GM12878 (cell line): ENCODE measurements at regions not wholly inside any gene's neighbourhood (a gene's known extent, or its start where the extent isn't known, plus 50 kb on each side); places are given as distances from the start of the nearest gene placed in this dataset.

ENCODE experiments used
- ATAC-seq: fragments of 200-7000 bp; cut with Tn5 transposase; 3 replicates; pipeline ENCODE4 v1.9.1; 2020; ENCODE audit warnings: mild to moderate bottlenecking, moderate library complexity
- BruUV-seq: library from RNA; stranded (reverse); fragments of 400-500 nt; replicated peaks from 2 replicates; lab custom pipeline; 2021; lab: Mats Ljungman, UMichigan
- CTCF ChIA-PET: fragments of 300-600 bp; sonication (Branson Sonifier 250); formaldehyde crosslinking; extraction: SDS; loops from one replicate; lab custom pipeline; 2021; ENCODE audit warnings: inconsistent platforms; lab: Yijun Ruan, JAX
- POLR2A ChIA-PET: fragments of 350-600 bp; formaldehyde crosslinking; extraction: SDS; loops from one replicate; lab custom pipeline; 2021; ENCODE audit warnings: inconsistent platforms; lab: Charles Lee
- RAD21 ChIA-PET: fragments of 300-600 bp; sonication (Branson Sonifier 250); formaldehyde crosslinking; loops from one replicate; lab custom pipeline; 2023; ENCODE audit warnings: antibody characterized with exemption; ENCODE audit not compliant: unreplicated experiment; lab: Charles Lee
- SMC1A ChIA-PET: fragments of 300-600 bp; sonication (Branson Sonifier 250); formaldehyde crosslinking; loops from one replicate; lab custom pipeline; 2023; ENCODE audit not compliant: unreplicated experiment, uncharacterized antibody; lab: Charles Lee
- DNase-seq: peaks from one replicate; pipeline ENCODE4 v3.0.0-alpha.2; 2011; ENCODE audit warnings: low read depth, low spot score
- FAIRE-seq: peaks from 3 replicates; lab custom pipeline; 2011; peaks lifted over from hg19 to GRCh38; lab: Jason Lieb, UNC
- H2AFZ ChIP-seq: 2 replicates; pipeline ENCODE4 v1.6.0; 2011; ENCODE audit warnings: low read depth, low read length, control low read depth; ENCODE audit not compliant: control insufficient read depth
- H3K27ac ChIP-seq: 2 replicates; pipeline ENCODE4 v1.5.1; 2011; ENCODE audit warnings: control low read depth; ENCODE audit not compliant: control insufficient read depth, insufficient read depth
- H3K27me3 ChIP-seq, 2 experiments: replicated peaks in 1 of 2; 2 replicates each; pipeline versions ENCODE4 v1.6.0 to v1.6.1; 2011; ENCODE audit warnings: low read length in 1 of 2; ENCODE audit not compliant: control insufficient read depth in 2 of 2, insufficient read depth in 2 of 2
- H3K36me3 ChIP-seq, 2 experiments: 2 replicates each; pipeline ENCODE4 v1.5.1; 2011; ENCODE audit warnings: low read length in 1 of 2; ENCODE audit not compliant: control insufficient read depth in 2 of 2, insufficient read depth in 2 of 2
- H3K4me1 ChIP-seq: 2 replicates; pipeline ENCODE4 v1.6.1; 2011; ENCODE audit warnings: mild to moderate bottlenecking, low read length, moderate library complexity, mixed read lengths; ENCODE audit not compliant: control insufficient read depth, insufficient read depth
- H3K4me2 ChIP-seq: 2 replicates; pipeline ENCODE4 v1.6.0; 2011; ENCODE audit warnings: control low read depth; ENCODE audit not compliant: control insufficient read depth, insufficient read depth
- H3K4me3 ChIP-seq: fragments of 200-600 bp; sonication (generic); 2 replicates; pipeline ENCODE4 v1.5.1; 2016
- H3K79me2 ChIP-seq: 2 replicates; pipeline ENCODE4 v1.6.0; 2011; ENCODE audit warnings: low read length; ENCODE audit not compliant: control insufficient read depth, insufficient read depth
- H3K9ac ChIP-seq: 2 replicates; pipeline ENCODE4 v1.8.0; 2011; ENCODE audit warnings: low read length, control low read depth, mixed read lengths; ENCODE audit not compliant: control insufficient read depth, insufficient read depth
- H3K9me3 ChIP-seq: replicated peaks from 3 replicates; pipeline ENCODE4 v1.5.1; 2011; ENCODE audit warnings: mild to moderate bottlenecking, low read length; ENCODE audit not compliant: control insufficient read depth, insufficient read depth
- H4K20me1 ChIP-seq: 2 replicates; pipeline ENCODE4 v1.6.0; 2011; ENCODE audit not compliant: control insufficient read depth, insufficient read depth
- ASH2L ChIP-seq: fragments of 300-600, 200-600 bp; sonication (generic); IDR thresholded peaks from 2 replicates; pipeline ENCODE4 v1.6.1; 2017; ENCODE audit warnings: low read depth, mild to moderate bottlenecking, borderline replicate concordance
- BRCA1 ChIP-seq: IDR thresholded peaks from 2 replicates; pipeline ENCODE4 v1.6.1; 2011; ENCODE audit warnings: low read depth, low read length, improper control_type of control experiment
- EP300 ChIP-seq, 2 experiments: fragments of 150-350 bp in 1 of 2; IDR thresholded peaks; 2 replicates each; pipeline ENCODE4 v1.6.1; 2011 to 2012; ENCODE audit warnings: low read depth in 2 of 2, low read length in 2 of 2, borderline replicate concordance in 1 of 2, improper control_type of control experiment in 1 of 2, inconsistent platforms in 1 of 2; ENCODE audit not compliant: control insufficient read depth in 1 of 2
- ETV6 ChIP-seq, 2 experiments: fragments of 450-650 bp in 1 of 2; IDR thresholded peaks in 1 of 2; conservative IDR thresholded peaks in 1 of 2; 2 replicates each; pipeline ENCODE4 v1.6.1; 2014; ENCODE audit warnings: antibody characterized with exemption in 1 of 2, borderline replicate concordance in 1 of 2, low read depth in 1 of 2, mild to moderate bottlenecking in 1 of 2, moderate library complexity in 1 of 2
- HCFC1 ChIP-seq: fragments of 150-350 bp; IDR thresholded peaks from 2 replicates; pipeline ENCODE4 v1.6.1; 2014; ENCODE audit warnings: low read length
- KDM1A ChIP-seq: fragments of 200-600 bp; sonication (generic); IDR thresholded peaks from 2 replicates; pipeline ENCODE4 v1.6.1; 2016; ENCODE audit warnings: borderline replicate concordance
- MTA2 ChIP-seq: fragments of 450-650 bp; IDR thresholded peaks from 2 replicates; pipeline ENCODE4 v1.6.1; 2016; ENCODE audit warnings: low read depth, mild to moderate bottlenecking, moderate library complexity
- NFXL1 ChIP-seq: fragments of 450-650 bp; IDR thresholded peaks from 2 replicates; pipeline ENCODE4 v1.6.1; 2017; ENCODE audit warnings: antibody characterized with exemption, mild to moderate bottlenecking, borderline replicate concordance
- NR2C1 ChIP-seq: fragments of 450-650 bp; IDR thresholded peaks from 2 replicates; pipeline ENCODE4 v1.6.1; 2017; ENCODE audit warnings: antibody characterized with exemption, mild to moderate bottlenecking, moderate library complexity
- NR2C2 ChIP-seq: IDR thresholded peaks from 2 replicates; pipeline ENCODE4 v1.6.1; 2011; ENCODE audit warnings: borderline replicate concordance, low read depth; ENCODE audit not compliant: control insufficient read depth, insufficient read length
- NR2F1 ChIP-seq: fragments of 450-650 bp; conservative IDR thresholded peaks from 2 replicates; pipeline ENCODE4 v1.6.1; 2017; ENCODE audit warnings: mild to moderate bottlenecking
- PML ChIP-seq: IDR thresholded peaks from 2 replicates; pipeline ENCODE4 v1.6.1; 2012; ENCODE audit warnings: low read length, inconsistent platforms
- RAD21 ChIP-seq: IDR thresholded peaks from 2 replicates; pipeline ENCODE4 v1.6.1; 2011; ENCODE audit warnings: mild to moderate bottlenecking, low read depth, low read length, moderate library complexity; ENCODE audit not compliant: insufficient read depth
- RB1 ChIP-seq: fragments of 450-650 bp; formaldehyde crosslinking; IDR thresholded peaks from 2 replicates; pipeline ENCODE4 v1.6.1; 2017; ENCODE audit warnings: mild to moderate bottlenecking, borderline replicate concordance
- SMARCA5 ChIP-seq: fragments of 450-650 bp; IDR thresholded peaks from 2 replicates; pipeline ENCODE4 v1.6.1; 2017; ENCODE audit warnings: mild to moderate bottlenecking
- SUPT20H ChIP-seq: IDR thresholded peaks from 2 replicates; pipeline ENCODE4 v1.6.1; 2011; ENCODE audit warnings: low read depth, mild to moderate bottlenecking, low read length, moderate library complexity, borderline replicate concordance; ENCODE audit not compliant: control insufficient read depth
- SUZ12 ChIP-seq: fragments of 200-600 bp; sonication (generic); IDR thresholded peaks from one replicate; pipeline ENCODE4 v1.6.1; 2018; ENCODE audit warnings: antibody characterized with exemption, mild to moderate bottlenecking; ENCODE audit not compliant: unreplicated experiment
- ZBED1 ChIP-seq: IDR thresholded peaks from 2 replicates; pipeline ENCODE4 v1.6.1; 2016; ENCODE audit warnings: borderline replicate concordance
- WGBS: methylation state at CpG from one replicate; pipeline ENCODE4 v1.1.6; 2016; ENCODE audit warnings: low lambda C conversion rate; ENCODE audit not compliant: insufficient replicate concordance, insufficient coverage; ENCODE audit errors: missing lambda C conversion rate; 5-methylcytosine and 5-hydroxymethylcytosine counted together
- in situ Hi-C: fragments of 300-500 bp; cut with MboI; formaldehyde crosslinking; loops from 9 replicates; pipeline ENCODE4 v1.14.3; 2018; ENCODE audit warnings: mixed read lengths
- intact Hi-C: fragments of 100-400 bp; cut with micrococcal nuclease; formaldehyde crosslinking; loops from one replicate; pipeline ENCODE4 v1.14.2; 2022; ENCODE audit not compliant: unreplicated experiment
- TF ChIP-seq, protein P1 (sequence below): fragments of 150-350 bp; IDR thresholded peaks from 2 replicates; pipeline ENCODE4 v1.6.1; 2014; ENCODE audit warnings: mild to moderate bottlenecking, low read depth, low read length
- TF ChIP-seq, protein P2 (sequence below): fragments of 450-650 bp; IDR thresholded peaks from 2 replicates; pipeline ENCODE4 v1.6.1; 2016; ENCODE audit warnings: mild to moderate bottlenecking
- TF ChIP-seq, protein P3 (sequence below): IDR thresholded peaks from 2 replicates; pipeline ENCODE4 v1.6.1; 2012; ENCODE audit warnings: low read length, inconsistent platforms

DNA sequence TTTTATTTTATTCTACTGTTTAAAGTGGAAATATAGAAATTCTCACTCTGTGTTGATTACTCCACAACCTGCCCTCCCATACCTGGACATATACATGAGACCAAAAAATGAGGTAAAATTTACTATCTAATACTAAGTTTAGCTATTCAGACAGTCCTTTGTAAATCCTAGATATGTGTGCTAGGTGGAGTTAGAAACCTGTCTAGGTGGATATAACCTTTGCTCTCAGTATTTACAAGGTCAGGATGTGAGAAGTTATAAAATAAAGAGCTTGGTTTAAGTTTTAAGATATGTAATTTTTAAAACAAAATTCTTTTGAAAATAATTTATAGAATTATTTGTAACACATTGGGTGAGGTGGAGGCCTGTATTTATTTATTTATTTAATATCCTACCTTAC, 221.5 kb downstream of the PCDH7 start (continued):
- no peak for TF ChIP-seq ASH2L
- TF ChIP-seq NR2F1 = no peak
- TF ChIP-seq, protein P1, sequence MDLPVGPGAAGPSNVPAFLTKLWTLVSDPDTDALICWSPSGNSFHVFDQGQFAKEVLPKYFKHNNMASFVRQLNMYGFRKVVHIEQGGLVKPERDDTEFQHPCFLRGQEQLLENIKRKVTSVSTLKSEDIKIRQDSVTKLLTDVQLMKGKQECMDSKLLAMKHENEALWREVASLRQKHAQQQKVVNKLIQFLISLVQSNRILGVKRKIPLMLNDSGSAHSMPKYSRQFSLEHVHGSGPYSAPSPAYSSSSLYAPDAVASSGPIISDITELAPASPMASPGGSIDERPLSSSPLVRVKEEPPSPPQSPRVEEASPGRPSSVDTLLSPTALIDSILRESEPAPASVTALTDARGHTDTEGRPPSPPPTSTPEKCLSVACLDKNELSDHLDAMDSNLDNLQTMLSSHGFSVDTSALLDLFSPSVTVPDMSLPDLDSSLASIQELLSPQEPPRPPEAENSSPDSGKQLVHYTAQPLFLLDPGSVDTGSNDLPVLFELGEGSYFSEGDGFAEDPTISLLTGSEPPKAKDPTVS = no peak
- no peak for TF ChIP-seq SUPT20H
- no peak for TF ChIP-seq RAD21
- no peak for TF ChIP-seq KDM1A
- TF ChIP-seq NFXL1 = no peak
- TF ChIP-seq SMARCA5 = no peak
- TF ChIP-seq NR2C2 = no peak
- TF ChIP-seq ETV6 (conservative IDR thresholded peaks at IDR 0.05 in 1 of 2, IDR thresholded peaks at IDR 0.05 in 1 of 2; ENCODE audit: borderline replicate concordance in 1 of 2, low read depth in 1 of 2) = no peak
- TF ChIP-seq, protein P2, sequence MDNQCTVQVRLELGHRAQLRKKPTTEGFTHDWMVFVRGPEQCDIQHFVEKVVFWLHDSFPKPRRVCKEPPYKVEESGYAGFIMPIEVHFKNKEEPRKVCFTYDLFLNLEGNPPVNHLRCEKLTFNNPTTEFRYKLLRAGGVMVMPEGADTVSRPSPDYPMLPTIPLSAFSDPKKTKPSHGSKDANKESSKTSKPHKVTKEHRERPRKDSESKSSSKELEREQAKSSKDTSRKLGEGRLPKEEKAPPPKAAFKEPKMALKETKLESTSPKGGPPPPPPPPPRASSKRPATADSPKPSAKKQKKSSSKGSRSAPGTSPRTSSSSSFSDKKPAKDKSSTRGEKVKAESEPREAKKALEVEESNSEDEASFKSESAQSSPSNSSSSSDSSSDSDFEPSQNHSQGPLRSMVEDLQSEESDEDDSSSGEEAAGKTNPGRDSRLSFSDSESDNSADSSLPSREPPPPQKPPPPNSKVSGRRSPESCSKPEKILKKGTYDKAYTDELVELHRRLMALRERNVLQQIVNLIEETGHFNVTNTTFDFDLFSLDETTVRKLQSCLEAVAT = no peak

DNA sequence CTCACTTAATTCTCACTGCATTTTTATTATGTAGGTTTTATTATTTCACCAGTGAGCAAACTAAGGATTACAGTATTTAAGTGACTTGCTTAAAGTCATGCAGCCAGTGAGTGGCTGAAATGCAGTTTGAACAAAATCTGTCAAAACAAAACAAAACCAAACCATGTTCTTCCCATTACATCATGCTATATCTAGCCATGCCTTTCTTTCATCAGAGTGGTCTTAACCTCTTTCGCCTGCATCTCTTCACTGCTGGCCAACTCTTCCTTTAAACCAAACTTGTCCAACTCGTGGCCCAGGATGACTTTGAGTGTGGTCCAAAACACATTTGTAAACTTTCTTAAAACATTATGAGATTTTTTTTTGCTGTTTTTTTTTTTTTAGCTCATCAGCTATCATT, 223.2 kb downstream of the PCDH7 start:
- H3K4me3 ChIP-seq = no peak overlapping the region
- FAIRE-seq = no peak
- in situ Hi-C loops = no loop called here
- H3K9ac ChIP-seq = no peak overlapping the region
- intact Hi-C loops = no loop called here
- no peaks in the 10 kb centered on the region for H3K4me1 ChIP-seq
- H2AFZ ChIP-seq = no peak overlapping the region
- H3K9me3 ChIP-seq = no peaks in the 10 kb centered on the region
- SMC1A ChIA-PET = no interaction called here
- no peak for ATAC-seq
- RAD21 ChIA-PET = no interaction called here
- no peaks in the 10 kb centered on the region for H3K27me3 ChIP-seq
- CTCF ChIA-PET = no interaction called here
- no peaks in the 10 kb centered on the region for H3K36me3 ChIP-seq
- H3K79me2 ChIP-seq = no peaks in the 10 kb centered on the region
- no peaks in the 10 kb centered on the region for H4K20me1 ChIP-seq
- DNase-seq = no peak
- BruUV-seq = no TSS peak
- H3K27ac ChIP-seq = no peak overlapping the region
- 20% methylated on average over 2 of the region's 2 CpGs for WGBS
- no peak overlapping the region for H3K4me2 ChIP-seq
- no peak for TF ChIP-seq HCFC1
- TF ChIP-seq PML = no peak
- TF ChIP-seq NR2C1 = no peak
- TF ChIP-seq RB1 = no peak
- TF ChIP-seq SUZ12 = no peak
- no peak for TF ChIP-seq MTA2
- TF ChIP-seq, protein P3, sequence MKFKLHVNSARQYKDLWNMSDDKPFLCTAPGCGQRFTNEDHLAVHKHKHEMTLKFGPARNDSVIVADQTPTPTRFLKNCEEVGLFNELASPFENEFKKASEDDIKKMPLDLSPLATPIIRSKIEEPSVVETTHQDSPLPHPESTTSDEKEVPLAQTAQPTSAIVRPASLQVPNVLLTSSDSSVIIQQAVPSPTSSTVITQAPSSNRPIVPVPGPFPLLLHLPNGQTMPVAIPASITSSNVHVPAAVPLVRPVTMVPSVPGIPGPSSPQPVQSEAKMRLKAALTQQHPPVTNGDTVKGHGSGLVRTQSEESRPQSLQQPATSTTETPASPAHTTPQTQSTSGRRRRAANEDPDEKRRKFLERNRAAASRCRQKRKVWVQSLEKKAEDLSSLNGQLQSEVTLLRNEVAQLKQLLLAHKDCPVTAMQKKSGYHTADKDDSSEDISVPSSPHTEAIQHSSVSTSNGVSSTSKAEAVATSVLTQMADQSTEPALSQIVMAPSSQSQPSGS = no peak
- no peak for TF ChIP-seq ZBED1
- no peak for TF ChIP-seq BRCA1
- no peak for TF ChIP-seq EP300 (IDR thresholded peaks at IDR 0.05; ENCODE audit: borderline replicate concordance in 1 of 2, control insufficient read depth in 1 of 2, low read depth in 2 of 2, low read length in 2 of 2)
- POLR2A ChIA-PET = no interaction called here
